ENCODE measurements at regions not wholly inside any gene's neighbourhood (a gene's known extent, or its start where the extent isn't known, plus 50 kb on each side); places are given as distances from the start of the nearest gene placed in this dataset.
"Not testable (repeated sequence)": the region's sequence is repeated elsewhere in the genome, so short reads cannot be mapped to it uniquely, and the experiment has no call there.

DNA sequence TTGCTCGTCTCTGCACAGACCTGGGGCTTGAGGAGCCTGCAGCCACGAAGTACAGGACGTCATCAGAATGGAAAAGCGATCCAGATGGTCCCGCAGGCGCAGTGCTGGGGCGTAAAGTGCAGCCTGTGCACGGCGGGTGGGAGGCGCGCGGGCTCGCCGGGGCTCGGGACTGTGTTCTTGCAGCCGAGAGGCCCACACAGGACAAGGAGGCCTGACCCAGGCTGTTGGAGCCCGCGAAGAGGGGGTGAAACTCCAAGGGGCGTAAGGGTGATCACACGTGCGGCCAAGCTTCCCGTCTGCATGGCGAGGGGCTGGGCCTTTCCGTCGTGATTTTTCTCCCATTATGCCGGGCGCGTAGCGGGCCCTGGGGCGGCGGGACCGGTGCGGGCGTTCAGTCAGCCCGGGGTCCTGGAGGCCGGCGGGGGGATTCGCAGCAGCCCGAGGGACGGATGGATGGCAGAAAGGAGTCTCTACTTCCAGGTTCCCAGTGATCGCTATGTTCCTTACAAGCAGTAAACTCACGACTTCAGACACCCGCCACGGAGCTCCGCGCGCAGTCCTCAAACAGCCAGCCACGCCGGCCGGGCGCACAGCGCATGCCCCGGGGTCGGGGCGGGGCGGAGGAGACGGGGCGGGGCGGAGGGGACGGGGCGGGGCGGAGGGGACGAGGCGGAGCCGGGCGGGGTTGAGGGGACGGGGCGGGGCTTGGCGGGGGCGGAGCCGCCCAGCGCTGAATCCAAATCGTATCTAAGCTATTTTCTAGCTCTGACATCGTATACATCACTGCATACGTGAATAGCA, 141.0 kb upstream of the KCNJ18 start:
- peak; percentile 42 for DNase-seq (ENCODE audit: low read depth)

DNA sequence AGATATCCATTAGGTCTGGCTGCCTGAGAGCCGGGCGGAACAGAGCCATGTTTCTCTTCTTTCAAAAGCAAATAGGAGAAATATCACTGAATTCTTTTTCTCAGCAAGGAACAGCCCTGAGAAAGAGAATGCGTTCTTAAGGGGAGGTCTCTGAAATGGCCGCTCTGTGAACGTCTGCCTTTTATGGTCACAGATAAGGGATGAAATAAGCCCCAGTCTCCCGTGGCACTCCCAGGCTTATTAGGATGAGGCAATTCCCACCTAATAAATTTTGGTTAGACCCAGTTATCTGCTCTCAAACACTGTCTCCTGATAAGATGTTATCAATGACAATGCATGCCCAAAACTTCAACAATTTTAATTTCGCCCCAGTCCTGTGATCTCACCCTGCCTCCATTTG, 133.4 kb upstream of the KCNJ18 start:
- not testable (repeated sequence) for DNase-seq (ENCODE audit: low read depth)

DNA sequence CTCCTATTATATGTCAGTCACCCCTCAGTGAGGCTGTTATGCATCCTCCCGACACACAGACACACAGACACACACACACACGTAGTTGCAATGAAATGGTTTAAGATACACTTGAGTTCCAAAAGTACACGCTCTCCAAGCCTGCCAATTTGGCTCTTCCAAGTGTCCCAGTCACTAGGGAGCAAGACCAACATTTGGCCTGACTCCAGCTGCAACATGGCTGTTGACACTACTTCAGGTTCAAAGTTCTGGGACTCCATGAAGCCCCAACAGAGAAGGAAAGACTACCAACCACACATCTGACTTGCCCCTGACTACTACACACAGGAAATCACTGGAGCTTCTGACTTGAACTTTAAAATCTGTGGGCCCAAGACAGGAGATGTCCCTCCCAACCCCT, 128.1 kb upstream of the KCNJ18 start:
- no peak for DNase-seq (ENCODE audit: low read depth)

GRCh38 chr17:21564757-21565156, 127.6 kb upstream of the KCNJ18 start:
- not testable (repeated sequence) for DNase-seq (ENCODE audit: low read depth)

DNA sequence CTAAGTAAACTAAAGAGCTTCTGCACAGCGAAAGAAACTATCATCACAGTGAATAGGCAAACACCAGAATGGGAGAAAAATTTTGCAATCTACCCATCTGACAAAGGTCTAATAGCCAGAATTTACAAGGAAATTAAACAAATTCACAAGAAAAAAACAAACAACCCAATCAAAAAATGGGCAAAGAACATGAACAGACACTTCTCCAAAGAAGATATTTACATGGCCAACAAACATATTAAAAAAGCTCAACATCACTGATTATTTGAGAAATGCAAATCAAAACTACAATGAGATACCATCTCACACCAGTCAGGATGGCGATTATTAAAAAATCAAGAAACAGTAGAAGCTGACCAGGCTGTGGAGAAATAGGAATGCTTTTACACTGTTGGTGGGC, 121.9 kb upstream of the KCNJ18 start:
- not testable (repeated sequence) for DNase-seq (ENCODE audit: low read depth)

DNA sequence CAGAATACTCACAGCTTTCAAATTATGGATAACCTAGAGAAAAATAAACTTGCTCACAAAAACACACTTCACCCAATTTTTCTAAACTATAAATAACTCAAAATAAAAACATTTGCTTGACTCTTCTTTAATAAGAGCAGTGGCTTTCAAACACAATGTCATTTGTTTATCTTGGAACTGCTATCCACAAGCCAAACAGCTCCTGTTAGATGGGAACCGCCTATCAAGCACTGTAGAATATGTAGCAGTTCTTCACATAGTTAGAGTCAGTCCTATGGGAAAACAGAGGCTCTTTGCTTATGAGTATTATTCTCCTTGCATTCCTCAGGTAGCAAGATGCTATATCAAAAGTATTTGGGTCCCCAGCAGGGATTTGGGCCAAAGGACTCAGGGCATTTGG, 120.2 kb upstream of the KCNJ18 start:
- DNase-seq (ENCODE audit: low read depth) = not testable (repeated sequence)

DNA sequence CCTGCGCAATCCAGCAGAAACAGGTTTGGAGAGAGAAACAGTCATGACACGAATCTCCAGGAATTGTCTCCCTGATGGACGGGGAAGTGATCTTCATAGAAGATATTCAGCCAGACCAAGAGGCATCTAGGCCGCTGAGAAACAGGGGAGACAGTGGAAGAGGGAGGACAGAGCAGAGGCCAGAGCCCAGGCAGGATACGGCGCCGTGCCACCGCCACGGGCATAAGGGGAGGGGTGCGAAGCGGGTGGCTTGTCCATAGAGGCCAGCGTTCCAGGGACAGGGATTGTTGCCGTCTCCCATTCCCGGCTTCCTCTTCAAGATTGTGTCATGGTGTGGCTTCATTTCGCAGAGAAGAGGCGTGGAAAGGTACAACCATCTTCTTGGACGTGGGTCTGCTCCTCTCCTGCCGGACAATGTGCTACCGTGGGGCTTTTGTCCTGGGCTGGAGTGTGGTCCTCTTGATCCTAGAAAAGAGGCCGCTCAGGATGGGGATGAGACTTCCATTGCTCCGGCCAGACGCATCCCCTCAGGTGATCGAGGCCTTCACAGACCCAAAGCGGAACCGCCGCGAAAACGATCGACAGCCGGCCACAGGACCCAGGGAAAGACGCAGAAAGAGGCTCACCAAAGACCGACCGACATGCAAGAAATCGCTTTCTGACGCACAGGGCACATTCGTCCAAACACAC, 118.9 kb upstream of the KCNJ18 start:
- DNase-seq (ENCODE audit: low read depth) = not testable (repeated sequence)

GRCh38 chr17:21573961-21574610, 118.2 kb upstream of the KCNJ18 start:
- peak; percentile 43 for DNase-seq (ENCODE audit: low read depth)

DNA sequence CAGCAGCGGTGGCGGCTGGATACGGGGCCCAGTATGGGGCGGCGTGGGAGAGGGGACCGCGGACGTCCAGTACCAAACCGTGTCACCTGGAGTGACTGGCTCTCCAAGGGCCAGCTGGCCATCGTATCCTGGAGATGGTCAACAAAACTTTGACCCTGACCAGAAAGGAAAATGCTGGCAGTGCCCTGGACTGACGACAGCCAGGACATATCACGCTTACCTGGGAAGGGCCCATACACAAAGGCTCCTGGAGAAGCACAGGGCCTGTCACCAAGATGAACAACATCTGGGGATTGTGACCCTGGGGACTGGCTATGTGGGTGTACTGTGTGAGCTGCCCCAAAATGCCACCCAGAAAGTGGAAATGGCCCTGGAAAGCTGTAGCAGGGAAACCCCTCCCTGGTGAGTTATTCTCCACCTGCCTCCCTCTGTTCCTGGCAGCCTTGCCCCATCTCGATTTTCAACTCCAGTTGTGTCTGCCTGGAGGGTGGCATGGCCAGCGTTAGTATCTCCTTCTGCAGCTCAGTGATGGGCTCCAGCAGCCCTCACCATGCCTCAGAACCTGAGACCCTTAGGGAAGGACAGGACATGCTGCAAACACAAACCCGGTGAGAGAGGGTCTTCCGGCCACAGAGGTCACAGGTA, 117.6 kb upstream of the KCNJ18 start:
- DNase-seq (ENCODE audit: low read depth) = not testable (repeated sequence)

GRCh38 chr17:21578783-21579182, 113.5 kb upstream of the KCNJ18 start:
- not testable (repeated sequence) for DNase-seq (ENCODE audit: low read depth)

DNA sequence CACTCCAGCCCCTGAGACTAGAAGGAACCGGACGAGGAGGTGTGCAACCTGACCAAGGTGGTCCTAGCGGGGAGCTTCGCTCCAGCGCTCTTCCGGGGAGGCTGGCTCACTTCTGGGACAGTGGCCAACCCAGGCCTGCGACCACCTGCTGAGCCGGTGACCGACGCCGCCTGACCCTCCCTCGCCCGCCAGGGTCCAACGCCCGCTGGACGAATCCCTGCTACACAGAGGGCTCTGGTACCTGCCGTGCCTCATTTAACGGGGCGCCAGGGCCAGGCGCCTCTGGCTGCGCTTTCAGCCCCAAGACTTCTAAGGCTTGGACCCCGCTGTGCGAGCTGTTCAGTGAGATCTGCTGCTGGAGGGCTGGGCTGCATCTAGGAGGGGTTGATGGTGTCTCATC, 99.5 kb upstream of the KCNJ18 start:
- no peak for DNase-seq (ENCODE audit: low read depth)

- not testable (repeated sequence) for DNase-seq (ENCODE audit: low read depth)
Observed at GRCh38 chr17:21593452-21594105, 98.7 kb upstream of the KCNJ18 start.

- DNase-seq (ENCODE audit: low read depth) = no peak
Observed at GRCh38 chr17:21595086-21595485, 97.2 kb upstream of the KCNJ18 start.

GRCh38 chr17:21602176-21602575, 90.1 kb upstream of the KCNJ18 start:
- no peak for DNase-seq (ENCODE audit: low read depth)

DNA sequence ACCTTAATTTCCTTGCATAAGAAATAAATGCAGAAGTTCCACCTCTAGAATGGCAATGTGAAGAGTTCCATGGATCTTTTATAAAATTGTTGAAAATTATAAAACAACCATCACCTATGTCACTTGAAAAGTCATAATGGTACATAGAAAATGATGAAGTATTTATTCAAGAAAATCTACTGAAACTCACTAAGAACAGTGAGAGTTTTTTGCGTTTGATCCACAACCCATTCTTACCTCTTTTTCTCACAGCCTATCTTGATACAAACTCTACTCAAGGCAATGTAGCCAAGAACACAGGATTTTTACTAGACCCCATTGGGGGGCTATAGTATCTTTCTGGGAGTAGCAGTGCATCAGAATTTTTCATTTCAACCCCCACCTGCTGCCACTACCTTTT, 89.0 kb upstream of the KCNJ18 start:
- not testable (repeated sequence) for DNase-seq (ENCODE audit: low read depth)

DNA sequence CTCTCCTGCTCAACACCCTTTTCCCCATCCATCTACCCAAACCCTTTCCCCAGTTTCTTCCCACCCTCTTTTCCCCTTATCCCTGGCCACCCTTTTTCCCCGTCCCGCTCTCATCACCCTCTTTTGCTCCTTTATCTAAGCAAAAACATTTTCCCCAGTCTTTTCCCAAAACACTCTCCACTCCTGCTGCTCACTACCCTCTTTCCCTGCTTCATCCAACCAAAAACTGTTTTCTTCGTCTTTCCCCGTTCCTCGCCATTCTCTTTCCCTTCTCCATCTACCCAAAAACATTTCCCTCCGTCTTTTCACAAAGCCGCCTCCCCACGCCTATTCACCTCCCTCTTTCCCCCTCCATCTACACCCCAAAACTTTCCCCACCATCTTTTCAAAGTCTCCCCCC, 80.9 kb upstream of the KCNJ18 start:
- not testable (repeated sequence) for DNase-seq (ENCODE audit: low read depth)

DNA sequence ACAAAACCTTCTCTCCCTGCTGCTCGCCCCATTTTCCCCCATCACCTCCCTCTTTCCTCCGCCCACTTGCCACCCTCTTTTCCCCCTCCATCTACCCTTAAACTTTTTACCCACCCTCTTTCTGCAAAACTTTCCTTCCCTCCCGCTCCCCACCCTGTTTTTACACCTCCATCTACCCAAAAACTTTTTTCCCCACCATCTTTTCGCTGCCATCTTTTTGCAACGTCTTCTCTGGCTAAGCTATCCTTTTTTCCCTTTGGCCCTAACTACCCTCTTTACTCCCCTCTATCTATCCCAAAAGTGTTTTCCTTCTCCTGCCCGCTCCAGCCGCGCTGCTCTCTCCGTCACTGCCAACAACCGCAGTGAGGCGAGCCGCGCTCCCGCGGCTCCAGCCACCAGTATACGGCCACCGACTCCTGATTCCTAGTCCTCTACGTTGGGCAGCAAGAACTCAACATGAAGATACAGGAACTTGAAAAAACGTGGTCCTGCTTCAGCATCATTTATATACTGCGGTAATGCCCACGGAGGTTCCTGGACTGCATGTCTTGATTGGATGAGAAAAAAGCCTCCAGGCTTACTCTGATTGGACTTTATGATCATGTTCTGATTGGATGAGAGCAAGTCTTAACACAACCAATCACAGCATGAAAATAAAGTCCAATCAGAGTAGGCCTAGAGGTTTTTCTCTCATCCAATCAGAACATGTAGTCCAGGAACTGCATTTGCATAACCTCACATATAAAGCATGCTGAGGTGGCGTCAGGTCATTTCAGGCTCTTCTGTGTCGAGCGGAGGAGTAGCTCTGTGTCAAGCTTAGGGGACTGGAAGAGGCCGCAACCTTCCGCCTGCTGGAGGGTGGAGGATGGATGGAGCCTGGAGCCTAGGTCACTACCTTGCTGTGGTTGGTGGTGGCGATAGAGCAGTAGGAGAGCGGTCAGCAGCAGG, 79.9 kb upstream of the KCNJ18 start:
- not testable (repeated sequence) for DNase-seq (ENCODE audit: low read depth)

DNA sequence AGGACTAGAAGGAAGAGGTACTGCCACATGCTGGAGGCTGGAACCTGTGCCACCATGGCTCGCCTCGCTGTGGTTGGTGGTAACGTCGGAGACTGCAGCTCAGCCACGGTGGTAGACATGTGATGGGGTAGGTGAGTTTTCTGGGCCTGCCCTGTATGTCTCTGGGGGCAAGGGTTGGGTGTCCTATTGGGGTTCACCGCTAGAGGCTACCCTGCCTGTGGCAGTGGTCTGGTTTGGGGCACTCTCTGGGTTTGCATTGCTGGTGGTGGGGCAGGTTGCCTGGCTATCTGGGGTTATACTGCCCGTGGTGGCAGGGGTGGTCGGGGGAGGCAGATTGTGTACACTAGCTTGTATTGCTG, 79.3 kb upstream of the KCNJ18 start:
- DNase-seq (ENCODE audit: low read depth) = no peak

DNA sequence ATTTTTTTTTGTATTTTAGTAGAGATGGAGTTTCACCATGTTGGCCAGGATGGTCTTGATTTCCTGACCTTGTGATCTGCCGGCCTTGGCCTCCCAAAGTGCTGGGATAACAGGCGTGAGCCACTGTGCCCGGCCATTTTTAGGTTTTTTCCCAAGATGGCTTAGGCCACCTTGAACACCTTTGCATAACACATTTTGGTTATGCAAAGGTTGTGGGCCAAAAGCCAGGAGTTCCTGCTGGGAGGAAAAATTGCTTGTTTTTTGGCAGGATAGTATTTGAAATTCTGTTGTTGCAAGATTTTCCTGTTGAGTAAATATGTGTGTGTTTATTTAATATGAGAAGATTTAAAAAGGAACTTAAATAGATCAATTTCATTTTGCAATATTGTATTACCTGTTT, 65.3 kb upstream of the KCNJ18 start:
- DNase-seq (ENCODE audit: low read depth) = not testable (repeated sequence)
